ENCODE measurements at regions not wholly inside any gene's neighbourhood (a gene's known extent, or its start where the extent isn't known, plus 50 kb on each side); places are given as distances from the start of the nearest gene placed in this dataset.

GRCh38 chr13:73274147-73274546 lies 215.3 kb downstream of the KLF5 start (continued):
- TF ChIP-seq ZBTB33 (IDR thresholded peaks at IDR 0.05; ENCODE audit: extremely low read depth, insufficient replicate concordance, low read length) (no peak), CEBPB (IDR thresholded peaks at IDR 0.05; ENCODE audit: low read depth) (no peak), ATF3 (IDR thresholded peaks at IDR 0.05) (no peak), POLR2A (IDR thresholded peaks at IDR 0.05; ENCODE audit: borderline replicate concordance, extremely low read depth, insufficient read depth, insufficient read length) (no peak), SRF (IDR thresholded peaks at IDR 0.05; ENCODE audit: low read depth) (no peak), EGR1 (IDR thresholded peaks at IDR 0.05; ENCODE audit: low read depth) (no peak)

- Histone ChIP-seq H3K36me3 (ENCODE audit: control insufficient read depth in 1 of 2, insufficient read depth in 2 of 2, low read length in 2 of 2) (no peaks in the 10 kb centered on the region), H3K9me3 (ENCODE audit: control insufficient read depth in 1 of 2, insufficient read depth in 1 of 2, low read depth in 1 of 2, low read length in 2 of 2) (no peaks in the 10 kb centered on the region), H3K9me2 (ENCODE audit: insufficient read depth) (no peaks in the 10 kb centered on the region), H3K4me2 (ENCODE audit: low read length) (no peak overlapping the region), H4K20me1 (ENCODE audit: insufficient read depth) (no peaks in the 10 kb centered on the region), H2AFZ (ENCODE audit: low read depth, low read length, poor library complexity, severe bottlenecking) (no peak overlapping the region), H3K4me3 (replicated peaks in 1 of 2; ENCODE audit: low read depth in 1 of 2, low read length in 2 of 2) (no peak overlapping the region), H3K9ac (ENCODE audit: low read length) (no peak overlapping the region), H3K79me2 (ENCODE audit: insufficient read depth, low read length) (no peaks in the 10 kb centered on the region), H3K27ac (ENCODE audit: low read depth, low read length) (no peak overlapping the region), H3K4me1 (ENCODE audit: control insufficient read depth in 1 of 2, insufficient read depth in 2 of 2, low read length in 2 of 2) (peaks cover 0 to under 1% of the 10 kb centered on the region in 2 experiments; a peak in 1 of 4 replicates), H3K27me3 (ENCODE audit: insufficient read depth, low read length) (no peaks in the 10 kb centered on the region)
- intact Hi-C loops (cut with micrococcal nuclease) = no loop called here
- ChIA-PET RAD21 (ENCODE audit: low non-redundant PET in 1 of 2, low total read pairs in 2 of 2, uncharacterized antibody in 2 of 2, unreplicated experiment in 2 of 2) (no interaction called here), POLR2A (no interaction called here), CTCF (no interaction called here)
- BruUV-seq (replicated peaks) = no TSS peak
- TF ChIP-seq CTCF (IDR thresholded peaks at IDR 0.05 in 2 of 3, conservative IDR thresholded peaks at IDR 0.05 in 1 of 3; ENCODE audit: borderline replicate concordance in 1 of 3, insufficient read depth in 1 of 3, low read depth in 2 of 3, low read length in 2 of 3) (no peak), REST (IDR thresholded peaks at IDR 0.05; ENCODE audit: low read depth) (no peak)
- ATAC-seq (no peak), DNase-seq (ENCODE audit: low read depth, low spot score) (no peak)
These were observed 214.9 kb downstream of the KLF5 start for GRCh38 chr13:73273745-73274144.

Measured in HCT116 (cell line).